Neural cell (in vitro differentiated cells): ENCODE measurements at regions not wholly inside any gene's neighbourhood (a gene's known extent, or its start where the extent isn't known, plus 50 kb on each side); places are given as distances from the start of the nearest gene placed in this dataset.

ENCODE experiments used
- H2AFZ ChIP-seq: fragments of 200-600, 300-800 bp; sonication (generic), shearing (Covaris generic); 2 replicates; pipeline ENCODE4 v1.6.0; 2014; ENCODE audit warnings: low read depth, mild to moderate bottlenecking, antibody characterized with exemption, low read length, moderate library complexity
- H3F3A ChIP-seq: fragments of 200-600 bp; shearing (Covaris generic); 2 replicates; pipeline ENCODE4 v1.6.1; 2016; ENCODE audit warnings: mild to moderate bottlenecking, moderate library complexity, mixed read lengths, antibody characterized with exemption, low read length; ENCODE audit not compliant: insufficient read depth, poor library complexity, severe bottlenecking
- H3K27ac ChIP-seq: fragments of 200-600, 300-800 bp; sonication (generic), shearing (Covaris generic); 2 replicates; pipeline ENCODE4 v1.5.1; 2014; ENCODE audit warnings: mild to moderate bottlenecking, low read length, moderate library complexity
- H3K27me3 ChIP-seq: fragments of 300-800, 200-600 bp; sonication (generic), shearing (Covaris generic); 2 replicates; pipeline ENCODE4 v1.6.0; 2014; ENCODE audit warnings: mild to moderate bottlenecking, low read depth, low read length, moderate library complexity; ENCODE audit not compliant: insufficient read depth
- H3K36me3 ChIP-seq: fragments of 300-800, 200-600 bp; sonication (generic), shearing (Covaris generic); 2 replicates; pipeline ENCODE4 v1.5.1; 2014; ENCODE audit warnings: mild to moderate bottlenecking, antibody characterized with exemption, low read length, moderate library complexity; ENCODE audit not compliant: insufficient read depth
- H3K4me2 ChIP-seq: fragments of 300-800, 200-600 bp; sonication (generic), shearing (Covaris generic); 2 replicates; pipeline ENCODE4 v1.6.0; 2014; ENCODE audit warnings: mild to moderate bottlenecking, low read length
- H3K4me3 ChIP-seq: fragments of 300-800, 200-600 bp; sonication (generic), shearing (Covaris generic); 2 replicates; pipeline ENCODE4 v1.5.1; 2014; ENCODE audit warnings: mild to moderate bottlenecking, low read length, moderate library complexity
- H3K79me2 ChIP-seq: fragments of 200-600 bp; shearing (Covaris generic); replicated peaks from 2 replicates; pipeline ENCODE4 v1.6.0; 2014; ENCODE audit warnings: mild to moderate bottlenecking, low read length, moderate library complexity; ENCODE audit not compliant: insufficient read depth
- H3K9ac ChIP-seq: fragments of 300-800, 200-600 bp; sonication (generic), shearing (Covaris generic); 2 replicates; pipeline ENCODE4 v1.6.1; 2016; ENCODE audit warnings: mild to moderate bottlenecking, low read length, mixed read lengths
- H3K9me2 ChIP-seq: fragments of 200-600 bp; shearing (Covaris generic); 2 replicates; pipeline ENCODE4 v1.6.1; 2016; ENCODE audit warnings: mild to moderate bottlenecking, low read length, mixed read lengths; ENCODE audit not compliant: insufficient read depth
- H3K9me3 ChIP-seq: fragments of 200-600, 300-800 bp; sonication (generic), shearing (Covaris generic); 2 replicates; pipeline ENCODE4 v1.6.1; 2016; ENCODE audit warnings: mild to moderate bottlenecking, mixed run types, low read length, moderate library complexity, mixed read lengths
- H4K20me1 ChIP-seq: fragments of 200-600 bp; shearing (Covaris generic); 2 replicates; pipeline ENCODE4 v1.6.1; 2016; ENCODE audit warnings: mild to moderate bottlenecking, mixed run types; ENCODE audit not compliant: insufficient read depth
- CTCF ChIP-seq: fragments of 450-650 bp; IDR thresholded peaks from 2 replicates; pipeline ENCODE4 v1.5.1; 2014; ENCODE audit warnings: antibody characterized with exemption, mild to moderate bottlenecking, moderate library complexity; ENCODE audit not compliant: poor library complexity, severe bottlenecking
- EP300 ChIP-seq: fragments of 450-650 bp; conservative IDR thresholded peaks from 2 replicates; pipeline ENCODE4 v1.6.1; 2014; ENCODE audit warnings: antibody characterized with exemption, mild to moderate bottlenecking, moderate library complexity; ENCODE audit not compliant: poor library complexity, severe bottlenecking
- EZH2 ChIP-seq: fragments of 200-600, 300-800 bp; shearing (Covaris generic), sonication (generic); IDR thresholded peaks from 2 replicates; pipeline ENCODE4 v1.6.1; 2014; ENCODE audit warnings: antibody characterized with exemption, low read length, borderline replicate concordance, mild to moderate bottlenecking; ENCODE audit not compliant: insufficient read depth, poor library complexity, severe bottlenecking
- MXI1 ChIP-seq: fragments of 450-650 bp; conservative IDR thresholded peaks from 2 replicates; pipeline ENCODE4 v1.6.1; 2014; ENCODE audit warnings: antibody characterized with exemption, mild to moderate bottlenecking; ENCODE audit not compliant: poor library complexity, severe bottlenecking
- POLR2AphosphoS5 ChIP-seq: IDR thresholded peaks from 2 replicates; pipeline ENCODE4 v1.6.1; 2012
- RAD21 ChIP-seq: fragments of 450-650 bp; conservative IDR thresholded peaks from 2 replicates; pipeline ENCODE4 v1.6.1; 2014; ENCODE audit warnings: antibody characterized with exemption, mild to moderate bottlenecking, moderate library complexity
- REST ChIP-seq: IDR thresholded peaks from 2 replicates; pipeline ENCODE4 v1.6.1; 2012; ENCODE audit warnings: borderline replicate concordance
- SMC3 ChIP-seq: fragments of 450-650 bp; conservative IDR thresholded peaks from 2 replicates; pipeline ENCODE4 v1.6.1; 2014; ENCODE audit warnings: antibody characterized with exemption, mild to moderate bottlenecking, moderate library complexity; ENCODE audit not compliant: poor library complexity
- TAF1 ChIP-seq: IDR thresholded peaks from 2 replicates; pipeline ENCODE4 v1.6.1; 2012; ENCODE audit warnings: low read depth

GRCh38 chr2:19750136-19750535 is 151.6 kb downstream of the TTC32 start:
- Histone ChIP-seq H3F3A (no peaks in the 10 kb centered on the region), H2AFZ (no peak overlapping the region)

DNA sequence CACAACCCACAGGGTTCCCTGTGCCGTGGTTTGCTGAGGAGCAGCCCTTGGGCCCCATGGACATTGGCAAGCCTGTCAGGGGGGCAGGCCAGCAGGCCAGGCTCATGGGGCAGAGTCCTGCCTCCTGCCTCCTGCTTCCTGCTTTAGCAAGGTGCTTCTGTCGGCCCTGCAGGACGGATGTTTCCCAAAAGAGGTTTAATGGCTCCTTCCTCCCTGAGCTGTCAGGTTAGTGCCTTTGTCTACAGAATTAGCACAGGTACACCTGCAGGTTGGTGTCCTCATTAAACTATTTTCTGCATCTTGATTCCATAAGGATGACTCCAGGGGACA is 152.3 kb downstream of the TTC32 start:
- TF ChIP-seq TAF1 = no peak
- TF ChIP-seq EZH2 = no peak
- no peak for TF ChIP-seq REST
- TF ChIP-seq SMC3 = no peak
- H3K4me2 ChIP-seq = no peak overlapping the region
- no peak overlapping the region for H3K9ac ChIP-seq
- H2AFZ ChIP-seq = no peak overlapping the region
- no peaks in the 10 kb centered on the region for H3K27me3 ChIP-seq
- H3K4me3 ChIP-seq = no peak overlapping the region
- H3K9me2 ChIP-seq = no peaks in the 10 kb centered on the region
- H3F3A ChIP-seq = no peaks in the 10 kb centered on the region
- H3K36me3 ChIP-seq = no peaks in the 10 kb centered on the region
- H3K27ac ChIP-seq = no peak overlapping the region
- H3K79me2 ChIP-seq = no peaks in the 10 kb centered on the region
- no peaks in the 10 kb centered on the region for H4K20me1 ChIP-seq
- no peaks in the 10 kb centered on the region for H3K9me3 ChIP-seq

More at GRCh38 chr2:19750136-19750535, 151.6 kb downstream of the TTC32 start:
- TF ChIP-seq TAF1 (no peak), EP300 (no peak), POLR2AphosphoS5 (no peak)
- Histone ChIP-seq H3K4me2 (no peak overlapping the region), H3K27me3 (no peaks in the 10 kb centered on the region), H3K79me2 (no peaks in the 10 kb centered on the region), H3K4me3 (no peak overlapping the region), H3K27ac (no peak overlapping the region), H3K9ac (no peak overlapping the region), H3K36me3 (no peaks in the 10 kb centered on the region), H3K9me3 (no peaks in the 10 kb centered on the region), H4K20me1 (no peaks in the 10 kb centered on the region), H3K9me2 (no peaks in the 10 kb centered on the region)

DNA sequence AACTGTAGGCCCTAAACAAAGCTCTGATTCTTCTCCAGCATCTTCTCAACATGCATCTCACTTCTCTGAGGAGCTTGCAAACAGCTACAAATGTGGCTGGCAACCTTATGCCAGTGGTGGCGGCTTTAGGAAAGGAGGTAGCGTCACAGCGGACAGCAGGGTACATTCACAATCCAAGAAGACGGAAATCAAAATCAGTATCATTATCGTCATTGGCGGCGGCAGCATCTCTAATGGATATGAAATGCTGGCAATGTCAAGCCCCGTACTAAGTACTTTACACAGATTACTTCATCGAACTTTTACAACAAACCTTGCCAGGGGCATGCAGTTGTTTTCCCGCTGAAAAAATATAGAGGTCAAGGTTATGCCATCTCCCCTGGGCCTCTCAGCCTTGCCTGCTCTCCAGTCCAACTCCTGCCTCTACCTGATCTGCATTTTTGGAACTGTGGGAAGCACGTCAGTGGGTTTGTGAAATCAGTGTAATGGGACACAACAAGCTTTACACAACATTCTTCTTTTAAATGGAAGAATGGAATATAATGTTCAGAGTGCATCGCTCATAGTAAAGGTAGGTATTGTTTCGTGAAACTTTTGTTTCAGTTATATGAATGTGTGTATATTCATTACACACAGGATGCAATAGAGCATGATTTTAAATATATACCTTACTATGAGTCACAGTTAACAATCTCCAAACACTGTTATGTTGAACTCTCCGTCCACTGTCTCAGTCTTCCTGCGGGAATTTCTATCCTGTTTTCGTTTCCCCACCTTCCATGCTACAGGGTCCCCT is 152.9 kb downstream of the TTC32 start:
- Histone ChIP-seq H3K9me2 (no peaks in the 10 kb centered on the region), H2AFZ (no peak overlapping the region), H4K20me1 (no peaks in the 10 kb centered on the region), H3K27me3 (no peaks in the 10 kb centered on the region), H3K36me3 (no peaks in the 10 kb centered on the region), H3K9ac (no peak overlapping the region), H3F3A (no peaks in the 10 kb centered on the region), H3K9me3 (no peaks in the 10 kb centered on the region), H3K4me2 (no peak overlapping the region), H3K4me3 (no peak overlapping the region), H3K79me2 (no peaks in the 10 kb centered on the region), H3K27ac (no peak overlapping the region)
- TF ChIP-seq CTCF (no peak), SMC3 (no peak), MXI1 (no peak), RAD21 (no peak), REST (no peak), EP300 (no peak), EZH2 (no peak), POLR2AphosphoS5 (no peak), TAF1 (no peak)
